ENCODE measurements at regions not wholly inside any gene's neighbourhood (a gene's known extent, or its start where the extent isn't known, plus 50 kb on each side); places are given as distances from the start of the nearest gene placed in this dataset.

DNA sequence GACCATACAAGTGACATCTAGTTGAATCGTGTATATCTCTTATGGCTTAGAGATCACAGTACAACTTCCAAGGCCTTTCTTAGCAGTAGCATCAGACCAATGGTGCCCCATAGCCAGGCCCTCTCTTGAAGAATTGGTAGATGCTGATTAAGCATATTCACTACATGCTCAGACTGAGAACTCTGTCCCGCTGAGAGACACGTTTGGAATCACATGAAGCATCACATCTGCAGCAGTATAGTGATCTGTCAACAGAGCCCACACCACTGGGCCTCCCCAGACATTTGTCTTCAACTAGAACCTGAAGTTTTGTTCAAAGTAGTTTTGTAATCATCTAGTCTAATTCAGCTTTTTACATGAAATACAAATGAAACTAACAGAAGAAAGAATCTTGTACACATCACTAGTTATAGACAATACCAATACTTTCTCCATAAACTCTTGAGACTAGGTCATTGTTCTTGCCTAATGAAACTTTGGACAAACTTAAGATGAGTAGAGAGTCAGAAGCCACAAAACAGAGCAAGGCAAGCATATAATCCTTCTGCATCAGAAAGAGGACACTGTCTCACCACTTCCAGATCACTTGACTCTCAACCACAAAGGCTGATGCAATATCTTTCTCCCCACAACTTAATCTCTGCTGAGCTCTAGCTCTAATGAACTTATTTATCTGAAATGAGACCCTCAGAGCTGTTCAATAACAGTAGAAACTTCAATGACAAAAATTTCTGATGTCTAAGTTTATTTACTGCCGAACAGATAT lies 182.7 kb downstream of the TBX18 start:
- no peak for ATAC-seq
- 72 to 86% methylated on average over 4 of the region's 4 CpGs for WGBS, 2 donors (ENCODE audit: low coverage in 1 of 2)
- no peaks in the 10 kb centered on the region for H3K36me3 ChIP-seq

DNA sequence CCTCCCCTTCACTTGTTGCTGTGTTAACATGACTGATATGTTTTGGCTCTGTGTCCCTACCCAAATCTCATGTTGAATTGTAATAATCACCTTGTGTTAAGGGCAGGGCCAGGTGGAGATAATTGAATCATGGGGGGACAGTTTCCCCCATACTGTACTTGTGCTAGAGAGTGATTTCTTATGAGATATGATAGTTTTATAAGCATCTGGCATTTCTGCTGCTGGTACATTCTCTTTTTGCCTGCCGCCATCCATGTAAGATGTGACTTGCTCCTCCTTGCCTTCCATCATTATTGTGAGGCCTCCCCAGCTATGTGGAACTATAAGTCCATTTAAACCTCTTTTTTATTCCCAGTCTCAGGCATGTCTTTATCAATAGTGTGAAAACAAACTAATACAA lies 185.0 kb downstream of the TBX18 start:
- Histone ChIP-seq H3K4me1 (no peaks in the 10 kb centered on the region), H3K27ac (no peak overlapping the region), H3K9me3 (no peaks in the 10 kb centered on the region), H3K27me3 (no peaks in the 10 kb centered on the region), H3K4me3 (no peak overlapping the region), H3K36me3 (no peaks in the 10 kb centered on the region)
- no peak for ATAC-seq
- WGBS, 2 donors (ENCODE audit: low coverage in 1 of 2) = 0% methylated on average over 1 of the region's 1 CpG
- TF ChIP-seq POLR2A (IDR thresholded peaks at IDR 0.05) (no peak), POLR2AphosphoS5 (IDR thresholded peaks at IDR 0.05) (no peak), EP300 (IDR thresholded peaks at IDR 0.05) (no peak)
- TF ChIP-seq, protein P1, sequence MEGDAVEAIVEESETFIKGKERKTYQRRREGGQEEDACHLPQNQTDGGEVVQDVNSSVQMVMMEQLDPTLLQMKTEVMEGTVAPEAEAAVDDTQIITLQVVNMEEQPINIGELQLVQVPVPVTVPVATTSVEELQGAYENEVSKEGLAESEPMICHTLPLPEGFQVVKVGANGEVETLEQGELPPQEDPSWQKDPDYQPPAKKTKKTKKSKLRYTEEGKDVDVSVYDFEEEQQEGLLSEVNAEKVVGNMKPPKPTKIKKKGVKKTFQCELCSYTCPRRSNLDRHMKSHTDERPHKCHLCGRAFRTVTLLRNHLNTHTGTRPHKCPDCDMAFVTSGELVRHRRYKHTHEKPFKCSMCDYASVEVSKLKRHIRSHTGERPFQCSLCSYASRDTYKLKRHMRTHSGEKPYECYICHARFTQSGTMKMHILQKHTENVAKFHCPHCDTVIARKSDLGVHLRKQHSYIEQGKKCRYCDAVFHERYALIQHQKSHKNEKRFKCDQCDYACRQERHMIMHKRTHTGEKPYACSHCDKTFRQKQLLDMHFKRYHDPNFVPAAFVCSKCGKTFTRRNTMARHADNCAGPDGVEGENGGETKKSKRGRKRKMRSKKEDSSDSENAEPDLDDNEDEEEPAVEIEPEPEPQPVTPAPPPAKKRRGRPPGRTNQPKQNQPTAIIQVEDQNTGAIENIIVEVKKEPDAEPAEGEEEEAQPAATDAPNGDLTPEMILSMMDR (IDR thresholded peaks at IDR 0.05) = no peak

More for the DNA sequence above, 182.7 kb downstream of the TBX18 start:
- no peaks in the 10 kb centered on the region for H3K9me3 ChIP-seq
- no peaks in the 10 kb centered on the region for H3K27me3 ChIP-seq
- no peak overlapping the region for H3K27ac ChIP-seq
- TF ChIP-seq, protein P1 (IDR thresholded peaks at IDR 0.05) = no peak
- H3K4me1 ChIP-seq = no peaks in the 10 kb centered on the region
- no peak overlapping the region for H3K4me3 ChIP-seq

DNA sequence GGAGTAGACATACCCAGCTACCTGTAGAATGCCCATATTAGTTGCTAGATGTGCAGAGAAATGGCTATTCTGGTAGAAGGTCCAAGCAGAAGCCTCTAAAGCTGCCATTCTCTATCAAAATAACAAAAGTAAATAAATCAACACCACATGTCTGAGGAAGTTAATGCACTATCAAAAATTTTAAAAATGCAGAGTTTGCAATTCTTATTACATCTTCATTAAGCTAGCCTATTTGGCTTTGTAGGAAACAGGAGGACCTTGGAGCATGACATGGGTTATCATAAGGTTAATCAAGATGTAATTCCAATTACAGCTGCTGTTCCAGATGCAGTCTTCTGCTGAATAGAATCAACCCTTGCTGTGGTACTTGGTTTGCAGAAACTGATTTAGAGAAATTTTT lies 188.4 kb downstream of the TBX18 start:
- Histone ChIP-seq H3K9me3 (no peaks in the 10 kb centered on the region), H3K27me3 (no peaks in the 10 kb centered on the region), H3K27ac (no peak overlapping the region), H3K4me3 (no peak overlapping the region), H3K36me3 (no peaks in the 10 kb centered on the region), H3K4me1 (no peaks in the 10 kb centered on the region)
- no peak for ATAC-seq
- no peak for TF ChIP-seq POLR2AphosphoS5 (IDR thresholded peaks at IDR 0.05)
- TF ChIP-seq POLR2A (IDR thresholded peaks at IDR 0.05) = no peak
- TF ChIP-seq, protein P1 (IDR thresholded peaks at IDR 0.05) = no peak

DNA sequence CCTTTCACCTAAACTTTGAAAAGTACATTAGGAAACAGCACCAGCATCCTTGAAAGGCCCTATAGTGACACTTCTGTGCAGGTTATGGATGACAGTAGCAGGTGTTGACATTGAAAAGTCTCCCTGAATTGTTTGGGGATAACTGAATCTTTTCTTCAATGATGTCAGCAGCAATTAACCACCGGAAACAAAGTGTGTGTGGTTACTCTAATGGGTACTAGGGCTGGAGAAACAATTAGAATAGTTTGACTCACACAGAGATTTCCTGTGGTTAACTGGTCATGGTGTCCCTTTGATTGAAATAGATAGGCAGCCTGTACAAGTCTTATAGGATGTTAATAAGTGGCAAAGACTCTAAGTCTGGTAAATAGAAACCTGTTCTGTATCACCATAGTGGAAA lies 189.1 kb downstream of the TBX18 start:
- H3K27me3 ChIP-seq = no peaks in the 10 kb centered on the region
- no peak for TF ChIP-seq EP300 (IDR thresholded peaks at IDR 0.05)
- no peak for TF ChIP-seq POLR2A (IDR thresholded peaks at IDR 0.05)
- no peak for TF ChIP-seq POLR2AphosphoS5 (IDR thresholded peaks at IDR 0.05)
- TF ChIP-seq, protein P1 (IDR thresholded peaks at IDR 0.05) = no peak
- no peak for ATAC-seq
- WGBS, 2 donors (ENCODE audit: low coverage in 1 of 2) = 20 to 80% methylated on average over 1 of the region's 1 CpG
- no peaks in the 10 kb centered on the region for H3K36me3 ChIP-seq
- H3K27ac ChIP-seq = no peak overlapping the region
- no peaks in the 10 kb centered on the region for H3K4me1 ChIP-seq
- H3K4me3 ChIP-seq = no peak overlapping the region
- no peaks in the 10 kb centered on the region for H3K9me3 ChIP-seq

DNA sequence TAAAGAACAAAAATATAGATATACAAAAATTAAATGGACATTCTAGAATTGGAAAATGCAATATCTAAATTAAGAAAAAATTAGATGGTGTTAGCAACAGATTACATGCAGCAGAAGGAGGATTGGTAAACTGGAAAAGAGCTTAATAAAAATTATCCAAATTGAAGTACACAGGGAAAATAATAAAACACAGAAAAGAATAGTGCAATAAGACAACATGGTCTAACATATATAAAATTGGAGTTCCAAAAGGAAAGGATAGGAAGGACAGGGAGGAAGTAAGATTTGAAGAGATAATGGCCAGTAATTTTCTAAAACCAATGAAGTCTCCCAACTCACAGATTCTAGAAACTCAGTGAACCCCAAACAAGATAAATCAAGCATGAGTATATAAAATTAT lies 194.5 kb downstream of the TBX18 start:
- Histone ChIP-seq H3K4me1 (no peaks in the 10 kb centered on the region), H3K27ac (no peak overlapping the region), H3K4me3 (no peak overlapping the region), H3K27me3 (no peaks in the 10 kb centered on the region), H3K9me3 (no peaks in the 10 kb centered on the region), H3K36me3 (no peaks in the 10 kb centered on the region)
- ATAC-seq = no peak
- TF ChIP-seq, protein P1 (IDR thresholded peaks at IDR 0.05) = no peak
- TF ChIP-seq POLR2A (IDR thresholded peaks at IDR 0.05) (no peak), POLR2AphosphoS5 (IDR thresholded peaks at IDR 0.05) (no peak), EP300 (IDR thresholded peaks at IDR 0.05) (no peak)

Measured in gastroesophageal sphincter (tissue), 4 donors.